ENCODE measurements at regions not wholly inside any gene's neighbourhood (a gene's known extent, or its start where the extent isn't known, plus 50 kb on each side); places are given as distances from the start of the nearest gene placed in this dataset.
A peak's percentile ranks its signal among the peaks of the same experiment; 100 is the strongest.

- Histone ChIP-seq H3K4me2 (ENCODE audit: unreplicated experiment) (no peak overlapping the region), H3K36me3 (ENCODE audit: low read depth) (no peaks in the 10 kb centered on the region), H3F3A (ENCODE audit: insufficient read depth) (no peaks in the 10 kb centered on the region), H3K9me3 (ENCODE audit: low read depth) (no peaks in the 10 kb centered on the region), H3K9me2 (ENCODE audit: insufficient read depth) (no peaks in the 10 kb centered on the region), H2AFZ (no peak overlapping the region), H3K4me3 (no peak overlapping the region), H3K9ac (no peak overlapping the region), H3K4me1 (ENCODE audit: insufficient read depth) (0 out of 2 replicates have a peak, but pooled peaks cover 4% of the 10 kb centered on the region), H3K79me2 (ENCODE audit: insufficient read depth) (no peaks in the 10 kb centered on the region), H4K20me1 (ENCODE audit: insufficient read depth) (no peaks in the 10 kb centered on the region), H3K27ac (no peak overlapping the region), H3K27me3 (replicated peaks; ENCODE audit: insufficient read depth) (no peaks in the 10 kb centered on the region)
- in situ Hi-C loops (cut with MboI), result no loop called here
- TF ChIP-seq EZH2 (IDR thresholded peaks at IDR 0.05; ENCODE audit: insufficient read depth, poor library complexity, severe bottlenecking), result no peak
- TF ChIP-seq EZH2phosphoT487 (IDR thresholded peaks at IDR 0.05; ENCODE audit: insufficient read depth, low read depth), result no peak
- WGBS, 2 experiments (ENCODE audit: low coverage in 1 of 2, low lambda C conversion rate in 2 of 2, missing lambda C conversion rate in 2 of 2), result 47 to 49% methylated on average over 2 of the region's 2 CpGs
- DNase-seq, result peak; percentile 46
Observed at GRCh38 chr2:220320326-220320725, 692.9 kb downstream of the SLC4A3 start.

- 33 to 53% methylated on average over 1 of the region's 1 CpG for WGBS, 2 experiments (ENCODE audit: low coverage in 1 of 2, low lambda C conversion rate in 2 of 2, missing lambda C conversion rate in 2 of 2)
Observed at GRCh38 chr2:220332886-220333285, 705.5 kb downstream of the SLC4A3 start.

GRCh38 chr2:220334210-220334609 lies 706.8 kb downstream of the SLC4A3 start:
- no peaks in the 10 kb centered on the region for H3K27me3 ChIP-seq (replicated peaks; ENCODE audit: insufficient read depth)
- H3K4me3 ChIP-seq, result no peak overlapping the region
- no peaks in the 10 kb centered on the region for H3K9me3 ChIP-seq (ENCODE audit: low read depth)
- no peaks in the 10 kb centered on the region for H3K79me2 ChIP-seq (ENCODE audit: insufficient read depth)
- H3K36me3 ChIP-seq (ENCODE audit: low read depth), result no peaks in the 10 kb centered on the region
- TF ChIP-seq EZH2phosphoT487 (IDR thresholded peaks at IDR 0.05; ENCODE audit: insufficient read depth, low read depth) (no peak), EZH2 (IDR thresholded peaks at IDR 0.05; ENCODE audit: insufficient read depth, poor library complexity, severe bottlenecking) (no peak)
- in situ Hi-C loops (cut with MboI), result no loop called here
- H3K9ac ChIP-seq, result no peak overlapping the region
- no peak overlapping the region for H3K27ac ChIP-seq
- no peak overlapping the region for H2AFZ ChIP-seq
- H3K9me2 ChIP-seq (ENCODE audit: insufficient read depth), result no peaks in the 10 kb centered on the region
- H4K20me1 ChIP-seq (ENCODE audit: insufficient read depth), result no peaks in the 10 kb centered on the region
- H3K4me1 ChIP-seq (ENCODE audit: insufficient read depth), result no peaks in the 10 kb centered on the region
- H3F3A ChIP-seq (ENCODE audit: insufficient read depth), result no peaks in the 10 kb centered on the region
- H3K4me2 ChIP-seq (ENCODE audit: unreplicated experiment), result no peak overlapping the region
- peak; percentile 22 for DNase-seq

More at GRCh38 chr2:220332886-220333285, 705.5 kb downstream of the SLC4A3 start:
- no peak for TF ChIP-seq EZH2 (IDR thresholded peaks at IDR 0.05; ENCODE audit: insufficient read depth, poor library complexity, severe bottlenecking)
- H3K36me3 ChIP-seq (ENCODE audit: low read depth), result no peaks in the 10 kb centered on the region
- no peaks in the 10 kb centered on the region for H3K79me2 ChIP-seq (ENCODE audit: insufficient read depth)
- no peak overlapping the region for H3K4me3 ChIP-seq
- in situ Hi-C loops (cut with MboI), result no loop called here
- no peaks in the 10 kb centered on the region for H3K9me2 ChIP-seq (ENCODE audit: insufficient read depth)
- H3K4me1 ChIP-seq (ENCODE audit: insufficient read depth), result no peaks in the 10 kb centered on the region
- no peaks in the 10 kb centered on the region for H3K9me3 ChIP-seq (ENCODE audit: low read depth)
- no peaks in the 10 kb centered on the region for H4K20me1 ChIP-seq (ENCODE audit: insufficient read depth)
- H3K27me3 ChIP-seq (replicated peaks; ENCODE audit: insufficient read depth), result no peaks in the 10 kb centered on the region
- no peak overlapping the region for H3K9ac ChIP-seq
- H3K27ac ChIP-seq, result no peak overlapping the region
- H3K4me2 ChIP-seq (ENCODE audit: unreplicated experiment), result no peak overlapping the region
- no peak overlapping the region for H2AFZ ChIP-seq
- no peak for DNase-seq
- H3F3A ChIP-seq (ENCODE audit: insufficient read depth), result no peaks in the 10 kb centered on the region

- H3F3A ChIP-seq (ENCODE audit: insufficient read depth), result no peaks in the 10 kb centered on the region
- no peak for DNase-seq
- no peaks in the 10 kb centered on the region for H3K36me3 ChIP-seq (ENCODE audit: low read depth)
- H3K27me3 ChIP-seq (replicated peaks; ENCODE audit: insufficient read depth), result no peaks in the 10 kb centered on the region
- H4K20me1 ChIP-seq (ENCODE audit: insufficient read depth), result no peaks in the 10 kb centered on the region
- WGBS, 2 experiments (ENCODE audit: low coverage in 1 of 2, low lambda C conversion rate in 2 of 2, missing lambda C conversion rate in 2 of 2), result 76 to 87% methylated on average over 4 of the region's 4 CpGs
- H3K27ac ChIP-seq, result no peak overlapping the region
- H3K79me2 ChIP-seq (ENCODE audit: insufficient read depth), result no peaks in the 10 kb centered on the region
- H3K9me2 ChIP-seq (ENCODE audit: insufficient read depth), result no peaks in the 10 kb centered on the region
- no peaks in the 10 kb centered on the region for H3K9me3 ChIP-seq (ENCODE audit: low read depth)
- no peak overlapping the region for H3K4me3 ChIP-seq
- in situ Hi-C loops (cut with MboI), result no loop called here
- no peak overlapping the region for H2AFZ ChIP-seq
- TF ChIP-seq EZH2 (IDR thresholded peaks at IDR 0.05; ENCODE audit: insufficient read depth, poor library complexity, severe bottlenecking), result no peak
- no peak overlapping the region for H3K4me2 ChIP-seq (ENCODE audit: unreplicated experiment)
- no peaks in the 10 kb centered on the region for H3K4me1 ChIP-seq (ENCODE audit: insufficient read depth)
- no peak overlapping the region for H3K9ac ChIP-seq
Observed at GRCh38 chr2:220334871-220335590, 707.6 kb downstream of the SLC4A3 start.

GRCh38 chr2:220335591-220335915 lies 708.1 kb downstream of the SLC4A3 start:
- in situ Hi-C loops (cut with MboI), result no loop called here
- H3K79me2 ChIP-seq (ENCODE audit: insufficient read depth), result no peaks in the 10 kb centered on the region
- no peak overlapping the region for H3K9ac ChIP-seq
- no peak overlapping the region for H3K27ac ChIP-seq
- TF ChIP-seq EZH2phosphoT487 (IDR thresholded peaks at IDR 0.05; ENCODE audit: insufficient read depth, low read depth), result no peak
- TF ChIP-seq EZH2 (IDR thresholded peaks at IDR 0.05; ENCODE audit: insufficient read depth, poor library complexity, severe bottlenecking), result no peak
- no peaks in the 10 kb centered on the region for H3K9me3 ChIP-seq (ENCODE audit: low read depth)
- no peak overlapping the region for H3K4me3 ChIP-seq
- H3K9me2 ChIP-seq (ENCODE audit: insufficient read depth), result no peaks in the 10 kb centered on the region
- H4K20me1 ChIP-seq (ENCODE audit: insufficient read depth), result no peaks in the 10 kb centered on the region
- 89 to 96% methylated on average over 4 of the region's 4 CpGs for WGBS, 2 experiments (ENCODE audit: low coverage in 1 of 2, low lambda C conversion rate in 2 of 2, missing lambda C conversion rate in 2 of 2)
- no peaks in the 10 kb centered on the region for H3K4me1 ChIP-seq (ENCODE audit: insufficient read depth)
- no peak for DNase-seq
- H2AFZ ChIP-seq, result no peak overlapping the region
- no peak overlapping the region for H3K4me2 ChIP-seq (ENCODE audit: unreplicated experiment)
- no peaks in the 10 kb centered on the region for H3F3A ChIP-seq (ENCODE audit: insufficient read depth)
- no peaks in the 10 kb centered on the region for H3K36me3 ChIP-seq (ENCODE audit: low read depth)
- no peaks in the 10 kb centered on the region for H3K27me3 ChIP-seq (replicated peaks; ENCODE audit: insufficient read depth)
